ENCODE measurements at regions not wholly inside any gene's neighbourhood (a gene's known extent, or its start where the extent isn't known, plus 50 kb on each side); places are given as distances from the start of the nearest gene placed in this dataset.
"Not testable (repeated sequence)": the region's sequence is repeated elsewhere in the genome, so short reads cannot be mapped to it uniquely, and the experiment has no call there.

- TF ChIP-seq, protein P1, sequence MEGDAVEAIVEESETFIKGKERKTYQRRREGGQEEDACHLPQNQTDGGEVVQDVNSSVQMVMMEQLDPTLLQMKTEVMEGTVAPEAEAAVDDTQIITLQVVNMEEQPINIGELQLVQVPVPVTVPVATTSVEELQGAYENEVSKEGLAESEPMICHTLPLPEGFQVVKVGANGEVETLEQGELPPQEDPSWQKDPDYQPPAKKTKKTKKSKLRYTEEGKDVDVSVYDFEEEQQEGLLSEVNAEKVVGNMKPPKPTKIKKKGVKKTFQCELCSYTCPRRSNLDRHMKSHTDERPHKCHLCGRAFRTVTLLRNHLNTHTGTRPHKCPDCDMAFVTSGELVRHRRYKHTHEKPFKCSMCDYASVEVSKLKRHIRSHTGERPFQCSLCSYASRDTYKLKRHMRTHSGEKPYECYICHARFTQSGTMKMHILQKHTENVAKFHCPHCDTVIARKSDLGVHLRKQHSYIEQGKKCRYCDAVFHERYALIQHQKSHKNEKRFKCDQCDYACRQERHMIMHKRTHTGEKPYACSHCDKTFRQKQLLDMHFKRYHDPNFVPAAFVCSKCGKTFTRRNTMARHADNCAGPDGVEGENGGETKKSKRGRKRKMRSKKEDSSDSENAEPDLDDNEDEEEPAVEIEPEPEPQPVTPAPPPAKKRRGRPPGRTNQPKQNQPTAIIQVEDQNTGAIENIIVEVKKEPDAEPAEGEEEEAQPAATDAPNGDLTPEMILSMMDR (conservative IDR thresholded peaks at IDR 0.05; ENCODE audit: low read depth, low read length), result no peak
- no peak for DNase-seq (ENCODE audit: low read depth)
- no peak overlapping the region for H3K4me3 ChIP-seq (ENCODE audit: low read length)
These were observed 553.8 kb upstream of the GNPDA2 start for GRCh38 chr4:45280121-45280520.

DNA sequence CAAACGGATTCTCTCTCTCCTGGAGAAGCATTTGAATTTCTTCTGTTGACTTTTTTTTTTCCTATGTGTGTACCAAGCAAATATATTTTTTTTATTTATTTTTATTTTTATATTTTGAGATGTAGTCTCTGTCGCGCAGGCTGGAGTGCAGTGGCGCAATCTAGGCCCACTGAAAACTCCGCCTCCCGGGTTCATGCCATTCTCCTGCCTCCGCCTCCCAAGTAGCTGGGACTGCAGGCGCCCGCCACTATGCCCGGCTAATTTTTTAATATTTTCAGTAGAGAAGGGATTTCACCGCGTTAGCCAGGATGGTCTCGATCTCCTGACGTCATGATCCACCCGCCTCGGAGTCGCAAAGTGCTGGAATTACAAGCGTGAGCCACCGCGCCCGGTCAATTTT lies 549.5 kb upstream of the GNPDA2 start:
- H3K4me3 ChIP-seq (ENCODE audit: low read length), result no peak overlapping the region
- TF ChIP-seq, protein P1 (conservative IDR thresholded peaks at IDR 0.05; ENCODE audit: low read depth, low read length), result no peak
- no peak for DNase-seq (ENCODE audit: low read depth)

DNA sequence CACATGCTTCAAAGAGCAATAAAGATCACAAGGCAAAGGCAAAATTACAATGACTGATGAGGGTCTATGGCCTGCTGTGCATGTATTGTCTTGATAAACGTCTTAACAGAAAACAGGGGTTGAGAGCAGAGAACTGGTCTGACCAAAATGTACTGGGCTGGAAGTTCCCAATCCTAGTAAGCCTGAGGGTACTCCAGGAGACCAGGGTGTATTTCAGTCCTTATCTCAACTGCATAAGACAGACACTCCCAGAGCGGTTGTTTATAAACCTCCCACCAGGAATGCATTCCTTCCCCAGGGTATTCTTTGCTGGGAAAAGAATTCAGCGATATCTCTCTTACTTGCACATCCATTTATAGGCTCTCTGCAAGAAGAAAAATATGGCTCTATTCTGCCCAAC lies 521.8 kb upstream of the GNPDA2 start:
- not testable (repeated sequence) for H3K4me3 ChIP-seq (ENCODE audit: low read length); DNase-seq (ENCODE audit: low read depth)

DNA sequence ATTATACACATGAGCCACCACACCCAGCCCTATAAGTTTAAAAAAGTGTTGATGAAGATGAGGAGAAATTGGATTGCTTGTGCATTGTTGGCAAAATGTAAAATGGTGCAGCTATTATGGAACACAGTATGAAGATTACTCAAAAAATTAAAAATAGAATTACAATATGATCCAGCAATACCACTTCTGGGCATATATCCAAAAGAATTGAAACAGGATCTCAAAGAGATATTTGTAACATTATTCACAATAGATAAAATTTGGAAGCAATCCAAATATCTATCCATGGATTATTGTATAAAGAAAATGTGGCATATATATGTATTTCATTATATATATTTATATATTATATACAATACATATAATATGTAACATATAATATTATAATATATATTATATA lies 515.6 kb upstream of the GNPDA2 start:
- TF ChIP-seq, protein P1 (conservative IDR thresholded peaks at IDR 0.05; ENCODE audit: low read depth, low read length), result no peak
- H3K4me3 ChIP-seq (ENCODE audit: low read length), result no peak overlapping the region
- DNase-seq (ENCODE audit: low read depth), result peak; percentile 54

- TF ChIP-seq, protein P1 (conservative IDR thresholded peaks at IDR 0.05; ENCODE audit: low read depth, low read length), result no peak
- no peak for DNase-seq (ENCODE audit: low read depth)
- no peak overlapping the region for H3K4me3 ChIP-seq (ENCODE audit: low read length)
These were observed 502.9 kb upstream of the GNPDA2 start for GRCh38 chr4:45229206-45229605.

DNA sequence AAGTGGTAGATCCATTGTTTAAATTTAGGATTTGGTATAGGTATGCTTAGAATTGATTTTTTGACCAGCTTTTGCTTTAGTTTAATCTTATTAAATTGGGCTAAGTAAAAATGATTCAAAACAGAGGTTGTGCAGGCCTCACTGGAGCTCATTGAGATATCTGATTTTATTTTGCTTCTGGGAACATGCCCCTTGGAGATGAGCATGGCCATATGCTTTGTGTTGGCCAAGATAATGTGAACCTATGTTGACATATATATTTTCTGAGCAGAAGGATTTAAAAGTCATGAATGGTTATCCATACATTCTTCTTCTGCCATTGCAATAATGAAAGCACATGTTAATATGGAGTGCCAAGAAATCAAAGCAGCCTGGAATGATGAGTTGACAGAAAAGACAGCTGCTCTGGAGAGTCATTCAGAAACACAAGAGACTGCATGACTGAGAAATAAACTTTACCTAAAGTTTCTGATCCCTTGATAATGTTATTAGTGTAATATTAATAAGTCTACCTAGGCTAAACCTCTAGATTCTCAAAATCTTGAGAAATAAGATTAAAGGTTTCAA lies 489.7 kb upstream of the GNPDA2 start:
- TF ChIP-seq, protein P1 (conservative IDR thresholded peaks at IDR 0.05; ENCODE audit: low read depth, low read length), result no peak
- DNase-seq (ENCODE audit: low read depth), result no peak
- H3K4me3 ChIP-seq (ENCODE audit: low read length), result no peak overlapping the region

GRCh38 chr4:45208476-45208875 lies 482.1 kb upstream of the GNPDA2 start:
- not testable (repeated sequence) for DNase-seq (ENCODE audit: low read depth); H3K4me3 ChIP-seq (ENCODE audit: low read length)

- not testable (repeated sequence) for H3K4me3 ChIP-seq (ENCODE audit: low read length); DNase-seq (ENCODE audit: low read depth)
These were observed 481.5 kb upstream of the GNPDA2 start for GRCh38 chr4:45207864-45208331.

DNA sequence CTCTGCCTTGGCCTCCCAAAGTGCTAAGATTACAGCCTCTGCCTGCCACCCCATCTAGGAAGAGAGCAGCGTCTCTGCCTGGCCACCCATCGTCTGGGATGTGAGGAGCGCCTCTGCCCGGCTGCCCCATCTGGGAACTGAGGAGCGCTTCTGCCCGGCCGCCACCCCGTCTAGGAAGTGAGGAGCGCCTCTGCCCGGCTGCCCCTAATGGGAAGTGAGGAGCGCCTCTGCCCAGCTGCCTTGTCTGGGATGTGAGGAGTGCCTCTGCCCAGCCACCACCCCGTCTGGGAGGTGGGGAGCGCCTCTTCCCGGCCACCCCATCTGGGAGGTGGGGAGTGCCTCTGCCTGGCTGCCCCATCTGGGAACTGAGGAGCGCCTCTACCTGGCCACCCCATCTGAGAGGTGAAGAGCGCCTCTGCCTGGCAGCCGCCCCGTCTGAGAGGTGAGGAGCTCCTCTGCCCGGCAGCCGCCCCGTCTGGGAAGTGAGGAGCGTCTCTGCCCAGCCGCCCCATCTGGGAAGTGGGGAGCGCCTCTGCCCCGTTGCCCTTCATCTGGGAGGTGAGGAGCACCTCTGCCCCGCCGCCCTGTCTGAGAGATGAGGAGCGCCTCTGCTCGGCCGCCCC lies 481.0 kb upstream of the GNPDA2 start:
- DNase-seq (ENCODE audit: low read depth); H3K4me3 ChIP-seq (ENCODE audit: low read length): not testable (repeated sequence)
